DOHH2 (cell line): ENCODE measurements at regions not wholly inside any gene's neighbourhood (a gene's known extent, or its start where the extent isn't known, plus 50 kb on each side); places are given as distances from the start of the nearest gene placed in this dataset.

Experiments
- H3F3A ChIP-seq: fragments of 200-600 bp; sonication (generic), shearing (Covaris generic); 2 replicates; pipeline ENCODE4 v1.6.0; 2016; ENCODE audit warnings: antibody characterized with exemption, mild to moderate bottlenecking; ENCODE audit not compliant: control insufficient read depth, insufficient read depth
- H3K27ac ChIP-seq: fragments of 200-600 bp; sonication (generic); 2 replicates; pipeline ENCODE4 v1.5.1; 2014; ENCODE audit warnings: low read depth, mild to moderate bottlenecking, low read length, moderate library complexity
- H3K27me3 ChIP-seq: fragments of 200-600 bp; sonication (generic); 2 replicates; pipeline ENCODE4 v1.6.1; 2014; ENCODE audit warnings: mild to moderate bottlenecking, low read length, mixed read lengths; ENCODE audit not compliant: control insufficient read depth
- H3K36me3 ChIP-seq: fragments of 200-600 bp; sonication (generic); 2 replicates; pipeline ENCODE4 v1.6.1; 2014; ENCODE audit warnings: mild to moderate bottlenecking, low read length, moderate library complexity, mixed read lengths; ENCODE audit not compliant: control insufficient read depth
- H3K4me1 ChIP-seq: fragments of 200-600 bp; sonication (generic); 2 replicates; pipeline ENCODE4 v1.6.1; 2014; ENCODE audit warnings: mild to moderate bottlenecking, low read length, mixed read lengths; ENCODE audit not compliant: control insufficient read depth
- H3K4me2 ChIP-seq: fragments of 200-600 bp; sonication (generic); 2 replicates; pipeline ENCODE4 v1.6.0; 2014; ENCODE audit warnings: mild to moderate bottlenecking, low read length, moderate library complexity
- H3K4me3 ChIP-seq: fragments of 200-600 bp; sonication (generic); 2 replicates; pipeline ENCODE4 v1.5.1; 2014; ENCODE audit warnings: mild to moderate bottlenecking, low read length, mixed read lengths
- H3K79me2 ChIP-seq: fragments of 200-600 bp; sonication (generic); 2 replicates; pipeline ENCODE4 v1.6.1; 2014; ENCODE audit warnings: mild to moderate bottlenecking, low read length, mixed read lengths; ENCODE audit not compliant: control insufficient read depth
- H3K9me2 ChIP-seq: fragments of 200-600 bp; sonication (generic); replicated peaks from 2 replicates; pipeline ENCODE4 v1.6.1; 2014; ENCODE audit warnings: mild to moderate bottlenecking, low read length, mixed read lengths; ENCODE audit not compliant: control insufficient read depth
- H3K9me3 ChIP-seq: fragments of 200-600 bp; sonication (generic); 2 replicates; pipeline ENCODE4 v1.6.1; 2014; ENCODE audit warnings: antibody characterized with exemption, low read length, mixed read lengths; ENCODE audit not compliant: control insufficient read depth, insufficient read depth
- H4K20me1 ChIP-seq: fragments of 200-600 bp; sonication (generic); 2 replicates; pipeline ENCODE4 v1.6.0; 2014; ENCODE audit warnings: low read depth, mild to moderate bottlenecking, antibody characterized with exemption, low read length, moderate library complexity; ENCODE audit not compliant: control insufficient read depth, insufficient read depth
- CTCF ChIP-seq: fragments of 200-600 bp; sonication (generic); IDR thresholded peaks from one replicate; pipeline ENCODE4 v1.5.1; 2014; ENCODE audit warnings: antibody characterized with exemption, mild to moderate bottlenecking, low read depth, low read length; ENCODE audit not compliant: poor library complexity, severe bottlenecking
- EZH2phosphoT487 ChIP-seq: fragments of 200-600 bp; sonication (generic); IDR thresholded peaks from 2 replicates; pipeline ENCODE4 v1.6.1; 2017; ENCODE audit warnings: borderline replicate concordance, mild to moderate bottlenecking, antibody characterized with exemption, low read length, moderate library complexity, mixed read lengths

GRCh38 chr18:65946777-65947176 lies 196.0 kb downstream of the CDH7 start:
- Histone ChIP-seq H3K9me3 (no peaks in the 10 kb centered on the region), H3K9me2 (no peaks in the 10 kb centered on the region), H3F3A (no peaks in the 10 kb centered on the region), H3K36me3 (no peaks in the 10 kb centered on the region), H3K4me2 (no peak overlapping the region), H3K79me2 (no peaks in the 10 kb centered on the region), H3K27me3 (no peaks in the 10 kb centered on the region), H3K4me3 (no peak overlapping the region), H3K4me1 (no peaks in the 10 kb centered on the region), H3K27ac (no peak overlapping the region), H4K20me1 (no peaks in the 10 kb centered on the region)
- no peak for TF ChIP-seq EZH2phosphoT487
- TF ChIP-seq CTCF: no peak

GRCh38 chr18:65943268-65943667 lies 192.5 kb downstream of the CDH7 start:
- Histone ChIP-seq H3K9me3 (no peaks in the 10 kb centered on the region), H3F3A (no peaks in the 10 kb centered on the region), H3K27ac (no peak overlapping the region), H3K36me3 (no peaks in the 10 kb centered on the region), H3K4me3 (no peak overlapping the region), H4K20me1 (no peaks in the 10 kb centered on the region), H3K27me3 (no peaks in the 10 kb centered on the region), H3K4me1 (no peaks in the 10 kb centered on the region), H3K9me2 (no peaks in the 10 kb centered on the region), H3K4me2 (no peak overlapping the region), H3K79me2 (no peaks in the 10 kb centered on the region)
- no peak for TF ChIP-seq EZH2phosphoT487
- no peak for TF ChIP-seq CTCF

GRCh38 chr18:65942854-65943253 lies 192.0 kb downstream of the CDH7 start:
- no peaks in the 10 kb centered on the region for H3K36me3 ChIP-seq
- H3K27me3 ChIP-seq: no peaks in the 10 kb centered on the region
- no peak overlapping the region for H3K4me2 ChIP-seq
- no peaks in the 10 kb centered on the region for H3K9me2 ChIP-seq
- TF ChIP-seq CTCF: no peak
- no peak for TF ChIP-seq EZH2phosphoT487
- no peak overlapping the region for H3K4me3 ChIP-seq
- no peaks in the 10 kb centered on the region for H3F3A ChIP-seq
- H3K9me3 ChIP-seq: no peaks in the 10 kb centered on the region
- H4K20me1 ChIP-seq: no peaks in the 10 kb centered on the region
- H3K79me2 ChIP-seq: no peaks in the 10 kb centered on the region
- no peak overlapping the region for H3K27ac ChIP-seq
- no peaks in the 10 kb centered on the region for H3K4me1 ChIP-seq

GRCh38 chr18:65942104-65942503 lies 191.3 kb downstream of the CDH7 start:
- no peaks in the 10 kb centered on the region for H3K4me1 ChIP-seq
- no peak overlapping the region for H3K4me2 ChIP-seq
- H3K4me3 ChIP-seq: no peak overlapping the region
- H4K20me1 ChIP-seq: no peaks in the 10 kb centered on the region
- no peak overlapping the region for H3K27ac ChIP-seq
- H3K27me3 ChIP-seq: no peaks in the 10 kb centered on the region
- no peaks in the 10 kb centered on the region for H3F3A ChIP-seq
- H3K9me3 ChIP-seq: no peaks in the 10 kb centered on the region
- H3K9me2 ChIP-seq: no peaks in the 10 kb centered on the region
- TF ChIP-seq EZH2phosphoT487: no peak
- H3K36me3 ChIP-seq: no peaks in the 10 kb centered on the region
- no peaks in the 10 kb centered on the region for H3K79me2 ChIP-seq
